GM18520 (cell line): ENCODE measurements at regions not wholly inside any gene's neighbourhood (a gene's known extent, or its start where the extent isn't known, plus 50 kb on each side); places are given as distances from the start of the nearest gene placed in this dataset.
A peak's percentile ranks its signal among the peaks of the same experiment; 100 is the strongest.

Experiments used
- ATAC-seq: cut with Tn5 transposase; IDR thresholded peaks from one replicate; pipeline ENCODE4 v1.9.1; 2021; ENCODE audit not compliant: unreplicated experiment

DNA sequence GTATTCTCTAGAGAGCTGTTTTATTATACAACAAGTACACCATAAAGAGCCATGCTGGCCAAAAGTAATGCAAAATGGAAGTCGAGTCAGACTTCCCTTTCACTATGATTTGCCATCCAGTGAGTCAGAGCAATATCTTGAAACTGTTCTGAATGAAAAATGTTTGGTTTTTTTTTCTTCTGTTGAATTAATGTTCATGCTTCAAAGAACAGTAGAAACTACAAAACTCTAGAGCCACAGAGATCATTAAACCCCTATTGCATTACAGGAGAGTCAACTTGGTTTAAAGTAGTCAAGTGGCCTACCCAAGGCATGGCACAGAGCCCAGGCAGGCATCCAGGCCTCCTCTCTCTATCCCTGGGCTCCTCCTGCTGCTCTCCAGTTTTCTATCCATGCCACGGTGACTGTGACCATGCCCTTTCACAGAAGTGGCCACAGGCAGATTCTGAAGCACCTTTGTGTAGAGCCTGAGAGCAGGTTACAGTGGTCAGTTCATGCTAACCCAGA, 358.9 kb downstream of the DEPDC1B start:
- peak; percentile 67 for ATAC-seq

DNA sequence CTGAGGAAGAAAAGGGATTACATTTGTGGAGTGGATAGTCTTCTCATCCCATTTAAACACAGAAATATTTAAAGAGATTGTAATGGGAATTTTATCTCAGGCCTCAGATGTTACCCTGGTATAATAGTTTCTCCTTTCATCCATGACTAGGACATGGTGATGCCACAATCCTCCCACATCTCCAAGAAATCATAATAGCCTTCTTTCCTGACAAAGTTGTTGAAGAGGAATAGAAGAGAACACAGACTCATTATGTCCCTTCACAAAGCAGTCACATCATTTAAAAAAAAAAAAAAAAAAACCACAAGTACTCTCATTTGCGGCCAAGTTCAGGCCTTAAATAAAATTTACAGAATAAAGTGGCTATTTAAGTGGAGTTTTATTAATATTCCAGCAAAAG, 359.6 kb downstream of the DEPDC1B start:
- ATAC-seq = no peak

DNA sequence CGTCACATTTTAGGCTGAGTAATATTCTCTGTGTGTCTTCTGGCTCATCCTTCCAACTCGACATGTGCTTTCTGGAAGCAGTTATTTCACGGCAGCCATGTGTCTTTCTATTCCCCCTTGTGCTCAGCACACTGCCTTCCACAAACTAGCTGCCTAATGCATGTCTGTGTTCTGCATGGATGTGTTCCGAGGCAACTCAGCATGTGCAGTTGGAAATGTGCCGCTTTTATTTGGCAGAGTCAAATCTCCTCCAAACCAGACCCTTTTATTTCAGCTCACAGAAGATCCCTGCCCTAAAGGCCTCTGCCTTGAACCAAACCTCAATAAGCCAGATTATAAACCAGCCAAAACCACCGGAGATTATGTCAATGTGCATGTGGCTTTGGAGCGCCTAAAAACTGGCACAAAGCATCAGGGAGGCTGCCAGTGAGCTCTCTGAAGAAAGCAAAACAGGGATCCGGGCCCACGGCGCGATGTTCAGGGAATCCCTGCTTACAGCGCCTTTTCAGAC, 360.2 kb downstream of the DEPDC1B start:
- no peak for ATAC-seq

DNA sequence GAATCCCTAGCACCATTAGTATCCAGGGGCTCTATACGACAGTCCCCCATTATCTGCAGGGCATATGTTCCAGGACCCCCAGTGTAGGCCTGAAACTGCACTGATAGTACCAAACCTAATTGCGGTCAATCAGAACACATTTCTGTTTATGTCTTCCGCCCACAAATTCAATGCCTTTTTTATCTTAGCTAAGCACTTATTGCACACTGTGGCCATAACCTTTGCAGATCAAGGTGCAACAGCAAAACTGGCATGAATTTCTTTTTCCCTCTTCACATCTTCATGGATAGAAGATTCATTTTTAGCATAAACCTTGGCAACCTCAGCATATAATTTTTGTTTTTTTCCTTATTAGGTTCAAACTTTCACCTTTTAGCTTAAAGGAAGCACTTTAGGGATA, 361.1 kb downstream of the DEPDC1B start:
- no peak for ATAC-seq

DNA sequence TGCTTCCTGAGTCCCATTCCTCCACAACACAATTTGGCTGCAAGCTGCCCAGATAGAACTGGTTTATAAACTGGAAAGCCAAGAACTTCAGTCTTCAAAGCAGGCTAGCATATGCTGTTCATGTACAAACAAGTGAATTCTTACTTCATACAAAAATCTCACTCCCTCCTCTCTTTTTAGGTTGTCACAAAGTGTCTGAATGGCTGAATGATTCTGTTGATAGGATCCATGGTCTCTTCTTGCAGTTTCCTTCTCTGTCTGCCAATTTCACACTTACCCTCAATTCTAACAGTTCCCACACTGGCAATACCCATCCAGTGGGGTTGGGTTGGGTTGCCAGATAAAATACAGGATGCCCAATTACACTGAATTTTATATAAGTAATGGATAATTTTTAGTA, 363.5 kb downstream of the DEPDC1B start:
- ATAC-seq = no peak

DNA sequence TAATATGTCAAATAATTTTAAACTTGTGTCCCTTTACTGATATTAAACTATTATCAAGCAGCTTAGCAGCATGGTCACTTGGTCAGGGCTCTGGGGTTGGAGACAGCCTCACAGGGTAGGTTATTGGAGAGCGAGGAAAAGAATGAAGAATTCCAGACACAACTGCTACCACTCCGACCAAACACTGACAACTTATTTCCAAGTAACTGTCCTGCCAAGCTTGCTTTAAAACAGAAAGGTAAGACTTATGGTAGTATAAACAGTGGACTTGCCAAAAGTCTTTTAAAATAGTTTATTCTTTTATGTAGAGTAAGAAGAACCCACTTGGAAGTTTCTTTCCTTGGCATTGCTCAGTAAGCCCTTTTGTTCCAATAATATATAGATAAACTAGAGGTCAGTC, 364.1 kb downstream of the DEPDC1B start:
- no peak for ATAC-seq

DNA sequence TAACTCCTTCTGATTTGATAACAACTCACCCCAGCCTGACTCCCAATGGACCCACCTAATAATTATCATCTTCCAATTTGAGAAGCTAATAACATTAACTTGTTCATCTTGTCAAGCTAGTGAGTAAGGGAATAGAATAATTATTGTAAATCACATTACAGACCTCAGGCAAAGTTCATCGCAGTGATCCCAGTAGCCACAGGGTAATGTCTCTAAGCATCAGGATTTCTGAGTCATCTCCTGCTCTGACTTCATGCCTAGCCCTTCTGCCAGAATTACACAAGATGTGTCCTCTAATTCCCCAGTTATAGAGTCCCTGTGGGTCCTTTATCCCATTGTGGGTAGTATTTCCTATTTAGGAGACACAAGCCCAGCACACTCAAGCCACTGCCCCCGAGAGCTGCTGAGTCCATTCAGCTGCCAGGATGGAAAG, 365.7 kb downstream of the DEPDC1B start:
- ATAC-seq = no peak

DNA sequence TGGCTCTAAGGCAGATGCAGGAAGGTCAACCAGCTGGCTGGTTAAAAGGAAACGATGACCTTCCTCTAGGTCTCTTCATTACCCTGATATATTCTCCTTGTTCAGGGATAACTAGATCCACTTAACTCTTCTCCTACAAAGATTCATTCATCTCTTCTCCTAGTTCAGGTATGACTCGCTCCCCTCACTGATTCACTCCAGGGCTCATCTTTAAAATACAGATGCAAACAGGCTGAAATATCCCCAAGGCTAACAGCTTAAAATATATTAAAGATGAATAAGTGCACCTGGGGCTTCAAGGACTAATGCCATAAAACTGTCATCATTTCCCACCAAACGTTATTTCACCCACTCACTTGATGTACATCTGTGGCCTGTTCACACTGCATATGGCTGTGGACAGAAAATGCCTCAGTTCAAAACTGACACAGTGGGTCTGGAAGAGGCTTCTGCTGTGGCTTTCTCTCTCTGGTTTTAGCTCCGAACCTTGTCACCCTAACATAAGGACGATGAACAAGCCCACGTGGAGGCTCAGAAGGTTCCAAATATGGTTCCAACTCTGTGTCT, 366.9 kb downstream of the DEPDC1B start:
- ATAC-seq = peak; percentile 15

DNA sequence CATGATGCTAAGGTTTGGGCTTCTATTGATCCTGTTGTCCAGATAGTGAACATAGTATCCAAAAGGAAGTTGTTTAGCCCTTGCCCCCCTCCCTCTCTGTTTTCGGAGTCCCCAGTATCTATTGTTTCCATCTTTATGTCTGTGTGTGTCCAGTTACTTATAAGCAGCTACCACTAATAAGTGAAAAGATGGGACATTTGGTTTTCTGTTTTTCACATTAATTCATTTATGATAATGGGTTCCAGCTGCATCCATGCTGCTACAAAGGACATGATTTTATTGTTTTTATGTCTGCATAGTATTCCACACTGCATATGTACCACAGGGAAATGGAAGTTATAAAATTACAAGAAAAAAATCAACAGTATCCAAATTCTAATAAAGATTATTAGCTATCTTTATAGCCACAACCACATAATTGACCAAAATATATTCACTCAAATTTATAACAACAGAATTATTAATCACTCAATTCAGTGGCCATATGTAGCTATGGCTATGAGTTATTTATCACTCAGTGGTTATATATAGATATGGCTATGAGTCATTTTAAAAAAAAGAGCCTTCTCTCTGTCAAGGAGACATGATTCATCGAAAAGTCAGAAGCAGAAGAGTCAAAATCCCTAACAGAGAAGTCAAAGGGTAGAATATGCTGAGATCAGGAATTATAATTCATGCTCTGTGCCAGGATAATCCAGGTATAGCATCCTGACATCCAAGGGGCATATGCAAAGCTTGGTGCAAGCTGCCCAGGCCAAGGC, 367.5 kb downstream of the DEPDC1B start:
- ATAC-seq = peak; percentile 90

DNA sequence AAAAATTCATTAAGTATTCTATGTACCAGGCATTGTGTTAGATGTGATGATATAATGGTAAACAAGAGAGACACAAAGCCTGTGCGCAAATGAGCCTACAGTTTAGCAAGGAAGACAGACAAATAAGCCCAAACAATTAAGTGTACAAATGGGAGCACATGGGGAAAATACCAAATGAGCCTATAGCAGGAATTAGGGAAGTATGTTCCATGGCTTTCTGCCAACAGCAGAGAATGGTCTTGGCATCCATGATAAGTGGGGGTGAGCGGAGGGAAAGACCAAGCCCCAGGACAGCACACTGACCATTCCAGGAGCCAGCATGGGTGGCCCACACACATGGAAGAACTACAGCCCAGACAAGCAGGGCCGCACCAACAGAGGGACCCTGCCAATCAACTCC, 369.7 kb downstream of the DEPDC1B start:
- ATAC-seq = no peak

DNA sequence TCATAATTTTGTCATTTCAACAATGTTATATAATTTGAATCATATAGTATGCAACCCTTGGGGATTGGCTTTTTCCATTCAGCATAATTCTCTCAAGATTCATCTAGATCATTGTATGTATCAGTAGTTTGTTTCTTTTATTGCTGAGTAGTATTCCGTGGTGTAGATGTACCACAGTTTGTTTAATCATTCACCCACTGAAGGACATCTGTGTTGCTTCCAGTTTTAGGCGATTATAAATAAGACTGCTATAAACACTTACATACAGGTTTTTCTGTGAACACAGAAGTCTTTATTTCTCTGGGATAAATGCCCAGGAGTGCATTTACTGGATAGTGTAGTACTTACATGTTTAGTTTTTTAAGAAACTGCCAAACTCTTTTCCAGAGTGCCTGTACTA, 374.1 kb downstream of the DEPDC1B start:
- no peak for ATAC-seq

DNA sequence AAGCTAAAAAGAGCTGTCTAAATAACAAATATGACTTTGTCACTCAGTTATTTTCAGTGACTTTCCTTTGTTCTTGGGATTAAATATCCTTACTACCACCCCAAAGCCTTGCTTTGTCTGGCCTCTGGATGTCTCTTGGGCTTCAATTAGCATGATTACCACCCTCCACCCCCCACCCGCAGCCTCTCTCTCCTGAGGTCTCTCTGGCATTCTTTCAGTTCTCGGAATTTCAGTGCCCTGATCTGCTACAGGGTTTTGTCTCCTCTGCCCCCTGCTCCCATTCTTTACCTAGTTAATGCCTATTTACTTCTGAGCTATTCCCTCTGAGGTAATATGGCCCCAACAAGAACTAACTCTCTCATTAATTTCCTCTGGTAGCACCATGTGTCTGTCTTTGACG, 376.4 kb downstream of the DEPDC1B start:
- no peak for ATAC-seq

DNA sequence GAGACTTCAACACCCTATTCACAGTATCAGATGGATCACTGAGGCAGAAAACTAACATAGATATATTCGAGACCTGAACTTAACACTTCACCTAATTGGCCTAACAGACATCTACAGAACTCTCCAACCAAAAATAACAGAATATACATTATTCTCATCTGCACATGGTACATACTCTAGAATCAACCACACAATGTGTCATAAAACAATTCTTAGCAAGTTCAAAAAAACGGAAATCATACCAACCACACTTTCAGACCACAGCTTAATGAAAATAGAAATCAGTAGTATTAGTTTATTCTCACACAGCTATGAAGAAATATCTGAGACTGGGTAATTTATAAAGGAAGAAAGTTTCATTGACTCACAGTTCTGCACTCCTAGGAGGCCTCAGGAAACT, 387.9 kb downstream of the DEPDC1B start:
- ATAC-seq = no peak

DNA sequence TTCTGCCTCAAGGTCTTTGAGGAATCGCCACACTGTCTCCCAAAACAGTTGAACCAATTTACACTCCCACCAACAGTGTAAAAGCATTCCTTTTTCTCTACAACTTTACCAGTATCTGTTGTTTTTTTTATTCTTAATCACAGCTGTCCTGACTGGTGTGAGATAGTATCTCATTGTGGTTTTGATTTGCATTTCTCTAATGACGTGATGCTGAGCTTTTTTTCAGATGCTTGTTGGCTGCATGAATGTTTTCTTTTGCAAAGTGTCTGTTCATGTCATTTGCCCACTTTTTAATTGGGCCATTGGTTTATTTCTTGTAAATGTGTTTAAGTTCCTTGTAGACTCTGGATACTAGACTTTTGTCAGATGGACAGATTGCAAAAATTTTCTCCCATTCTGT, 400.0 kb downstream of the DEPDC1B start:
- no peak for ATAC-seq

DNA sequence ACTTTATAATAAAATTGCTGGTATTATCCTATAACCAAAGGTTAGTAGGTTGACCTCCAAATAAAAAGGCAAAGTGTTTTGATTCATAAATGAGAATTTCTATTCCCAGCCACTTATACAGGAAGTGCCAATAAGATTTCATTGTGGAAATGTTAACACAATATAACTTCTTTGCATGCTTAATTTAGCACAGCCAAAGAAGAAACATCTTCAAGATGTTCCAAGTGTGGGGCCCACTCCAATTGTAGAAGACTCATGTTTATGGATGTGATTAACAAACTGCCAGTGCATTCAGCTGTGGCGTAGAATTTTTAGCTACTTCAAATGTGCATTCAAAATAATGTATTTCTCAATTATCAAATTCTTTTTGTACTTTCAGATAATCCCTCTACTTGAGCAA, 402.3 kb downstream of the DEPDC1B start:
- ATAC-seq = no peak

DNA sequence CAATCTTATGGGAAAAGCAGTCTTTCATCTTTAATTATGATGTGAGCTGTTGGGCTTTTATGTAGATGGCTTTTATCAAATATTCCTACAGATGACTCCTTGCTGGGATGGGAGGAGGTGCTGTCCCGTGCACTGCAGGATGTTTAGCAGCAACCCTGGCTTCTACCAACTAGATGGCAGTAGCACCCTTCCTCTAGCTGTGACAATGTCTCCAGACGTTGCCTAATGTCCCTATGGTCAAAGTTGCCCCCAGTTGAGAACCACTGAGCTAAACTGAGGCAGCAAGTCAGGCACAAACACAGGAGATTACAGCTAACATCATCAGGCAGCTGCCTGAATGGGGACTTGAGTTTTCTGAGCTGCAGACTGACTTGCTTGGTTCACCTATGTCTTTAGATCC, 401.9 kb upstream of the PDE4D start:
- ATAC-seq = no peak

DNA sequence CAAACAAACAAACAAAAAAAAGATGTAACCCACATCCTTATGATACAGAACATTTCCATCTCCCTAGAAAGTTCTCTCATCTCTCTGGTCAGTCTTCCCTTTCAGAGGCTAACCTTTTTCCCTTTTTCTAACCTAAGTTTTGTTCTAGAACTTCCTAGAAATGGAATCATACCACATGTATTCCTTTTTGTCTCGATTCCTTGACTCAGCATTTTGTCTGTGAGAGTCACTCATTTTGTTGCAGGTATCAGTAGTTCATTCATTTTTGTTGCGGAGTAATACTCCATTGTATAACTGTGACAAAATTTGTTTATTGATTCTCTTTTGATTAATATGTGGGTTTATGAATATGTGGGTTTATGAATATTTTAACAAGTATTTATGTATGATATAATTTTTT, 400.0 kb upstream of the PDE4D start:
- ATAC-seq = no peak

DNA sequence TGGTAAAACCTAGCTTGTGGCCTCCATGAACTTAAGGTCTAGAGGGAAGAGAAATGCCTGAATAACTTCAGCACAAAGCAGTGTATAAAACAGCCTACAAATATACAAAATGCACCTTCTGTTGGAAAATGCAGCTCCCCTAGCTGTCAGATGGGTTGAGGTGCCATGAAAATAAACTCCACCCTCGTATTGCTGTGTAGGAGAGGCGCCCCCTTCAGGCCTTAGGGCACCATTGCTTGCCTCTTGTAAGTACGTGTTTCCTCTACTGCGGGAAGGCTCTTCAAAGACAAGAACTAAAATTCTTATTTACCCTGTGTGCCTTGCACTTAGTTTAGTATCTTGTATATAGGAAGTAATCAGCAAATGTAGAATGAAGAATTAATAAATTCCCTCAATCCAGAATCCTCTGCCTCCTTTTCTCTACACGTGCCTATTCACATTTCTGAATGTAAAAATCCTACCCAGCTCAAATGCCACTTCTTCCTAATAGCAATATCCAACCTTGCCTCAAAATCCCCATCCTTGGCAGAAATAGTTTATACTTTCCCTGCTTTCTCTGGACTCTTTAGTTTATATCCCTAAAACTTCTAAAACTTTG, 393.7 kb upstream of the PDE4D start:
- peak; percentile 76 for ATAC-seq

DNA sequence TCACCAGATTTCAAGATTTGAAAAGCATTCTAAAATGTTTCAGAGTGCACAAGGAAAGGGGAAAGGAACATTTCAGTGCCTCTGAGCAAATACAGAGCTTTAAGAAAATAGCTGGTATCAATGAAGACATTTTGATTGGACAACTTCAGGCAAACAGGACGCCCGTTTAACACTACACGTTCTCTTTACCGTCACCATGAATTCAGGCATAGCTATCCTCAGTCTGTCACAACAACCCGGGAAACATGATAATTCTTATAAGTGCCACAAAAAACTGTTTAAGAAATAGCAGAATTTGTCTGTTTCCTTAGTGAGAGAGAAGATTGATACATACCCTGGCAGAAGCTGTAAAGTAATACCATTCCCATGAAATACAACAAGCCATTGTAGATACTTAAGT, 392.4 kb upstream of the PDE4D start:
- ATAC-seq = no peak

DNA sequence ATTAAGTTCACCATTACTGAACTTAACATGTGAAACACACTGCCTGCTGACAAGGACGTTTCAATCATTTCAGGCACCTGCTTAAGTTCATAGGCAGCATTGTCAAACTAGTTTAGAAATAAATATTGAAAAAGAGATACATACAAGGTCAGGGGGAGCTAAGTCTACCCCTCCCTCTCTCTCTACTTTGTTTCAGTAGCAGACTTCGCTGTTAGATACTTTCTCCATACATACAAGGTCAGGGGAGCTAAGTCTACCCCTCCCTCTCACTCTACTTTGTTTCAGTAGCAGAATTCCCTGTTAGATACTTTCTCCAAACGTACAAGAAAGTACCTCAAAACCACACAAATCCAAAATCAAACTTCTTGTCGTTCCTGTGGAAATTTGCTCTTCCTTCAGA, 387.4 kb upstream of the PDE4D start:
- ATAC-seq = no peak

DNA sequence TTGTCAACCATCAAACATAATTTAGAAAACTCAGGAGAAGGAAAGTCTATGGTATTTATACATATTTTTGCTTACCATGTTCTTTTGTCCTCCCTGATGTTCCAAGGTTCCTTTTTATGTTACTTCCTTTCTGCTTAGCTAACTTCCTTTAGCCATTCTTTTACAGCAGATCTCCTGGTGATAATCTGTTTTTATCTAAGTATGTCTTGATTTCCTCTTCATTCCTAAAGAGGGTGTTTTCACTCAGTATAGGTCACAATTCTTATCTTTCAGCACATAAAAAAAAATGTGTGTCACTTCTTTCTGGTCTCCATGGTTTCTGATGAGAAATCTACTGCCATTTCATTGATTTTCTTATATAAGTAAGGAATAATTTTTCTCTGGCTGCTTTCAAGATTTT, 384.4 kb upstream of the PDE4D start:
- ATAC-seq = no peak

DNA sequence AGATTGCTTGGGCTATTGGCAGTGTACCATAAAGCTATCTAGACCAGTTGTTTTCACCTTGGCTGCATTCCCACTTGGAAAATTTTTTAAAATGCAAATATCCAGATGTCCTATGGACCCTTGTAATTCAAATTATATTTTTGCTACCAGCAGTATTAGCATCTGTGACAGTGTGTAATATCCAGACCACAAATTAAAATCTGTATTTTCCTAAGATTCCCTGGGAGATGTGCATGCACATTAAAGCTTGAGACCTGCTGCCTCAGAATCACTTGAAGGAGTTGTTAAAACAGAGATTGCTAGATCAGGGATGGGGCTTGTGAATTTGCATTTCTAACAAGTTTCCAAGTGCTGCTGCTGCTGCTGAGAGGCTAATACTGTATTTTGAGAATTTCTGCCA, 381.2 kb upstream of the PDE4D start:
- ATAC-seq = no peak
